H1 (cell line): ENCODE measurements at regions not wholly inside any gene's neighbourhood (a gene's known extent, or its start where the extent isn't known, plus 50 kb on each side); places are given as distances from the start of the nearest gene placed in this dataset.

ENCODE experiments used
- CTCF ChIA-PET: fragments of 300-600 bp; sonication (Branson Sonifier 250); formaldehyde crosslinking; loops from one replicate; lab custom pipeline; 2021; ENCODE audit not compliant: partially characterized antibody; lab: Charles Lee
- POLR2A ChIA-PET: fragments of 300-600 bp; sonication (Branson Sonifier 250); formaldehyde crosslinking; loops from one replicate; lab custom pipeline; 2021; ENCODE audit warnings: inconsistent platforms; ENCODE audit not compliant: partially characterized antibody; lab: Charles Lee
- DNase-seq, 2 experiments: peaks; one replicate each; pipeline versions ENCODE4 v3.0.0 to v3.0.0-alpha.2; 2010 to 2022; ENCODE audit warnings: low spot score in 2 of 2, low read depth in 1 of 2, mixed read lengths in 1 of 2
- FAIRE-seq: peaks from 2 replicates; lab custom pipeline; 2011; peaks lifted over from hg19 to GRCh38; lab: Jason Lieb, UNC
- H2AFZ ChIP-seq: 2 replicates; pipeline ENCODE4 v1.8.1; 2012; ENCODE audit warnings: low read length, inconsistent platforms
- H2AK5ac ChIP-seq: 2 replicates; pipeline ENCODE4 v1.6.1; 2013; ENCODE audit warnings: low read depth, low read length
- H2BK120ac ChIP-seq: replicated peaks from 2 replicates; pipeline ENCODE3; 2013; ENCODE audit warnings: low read depth, low read length, inconsistent platforms
- H2BK12ac ChIP-seq: 2 replicates; pipeline ENCODE4 v1.6.1; 2013; ENCODE audit warnings: low read depth, low read length
- H2BK15ac ChIP-seq: 2 replicates; pipeline ENCODE4 v1.6.1; 2013; ENCODE audit warnings: low read length
- H2BK20ac ChIP-seq: 2 replicates; pipeline ENCODE4 v1.6.1; 2013; ENCODE audit warnings: low read length
- H2BK5ac ChIP-seq: 2 replicates; pipeline ENCODE4 v1.6.1; 2013; ENCODE audit warnings: low read depth, low read length
- H3K14ac ChIP-seq: 2 replicates; pipeline ENCODE4 v1.6.1; 2013; ENCODE audit warnings: inconsistent platforms; ENCODE audit not compliant: insufficient read length
- H3K18ac ChIP-seq: 2 replicates; pipeline ENCODE4 v1.6.1; 2013; ENCODE audit warnings: low read length; ENCODE audit errors: extremely low read depth
- H3K23ac ChIP-seq: 2 replicates; pipeline ENCODE4 v1.6.1; 2013; ENCODE audit warnings: inconsistent platforms; ENCODE audit not compliant: insufficient read length
- H3K23me2 ChIP-seq: 2 replicates; pipeline ENCODE4 v1.6.1; 2013; ENCODE audit warnings: low read depth, low read length
- H3K27ac ChIP-seq: 2 replicates; pipeline ENCODE4 v1.6.1; 2011; ENCODE audit warnings: low read depth, low read length, inconsistent platforms
- H3K27me3 ChIP-seq, 4 experiments: replicated peaks in 1 of 4; 1 replicate in 1 of 4; 2 replicates in 3 of 4; pipeline versions ENCODE4 v1.6.1 to v1.8.1; 2011 to 2013; ENCODE audit warnings: low read length in 3 of 4, mild to moderate bottlenecking in 3 of 4, inconsistent platforms in 2 of 4, mixed read lengths in 2 of 4, moderate library complexity in 1 of 4; ENCODE audit not compliant: control insufficient read depth in 3 of 4, insufficient read depth in 3 of 4; ENCODE audit errors: extremely low read depth in 1 of 4
- H3K36me3 ChIP-seq, 4 experiments: 2 replicates each; pipeline versions ENCODE4 v1.6.1 to v1.8.1; 2011 to 2013; ENCODE audit warnings: mild to moderate bottlenecking in 4 of 4, low read length in 3 of 4, moderate library complexity in 2 of 4, control low read depth in 1 of 4, inconsistent platforms in 1 of 4; ENCODE audit not compliant: insufficient read depth in 4 of 4, control insufficient read depth in 2 of 4
- H3K4ac ChIP-seq: replicated peaks from 2 replicates; pipeline ENCODE3; 2013; ENCODE audit warnings: low read length, low read depth, mixed read lengths, inconsistent platforms; ENCODE audit not compliant: insufficient read length
- H3K4me1 ChIP-seq, 4 experiments: replicated peaks in 1 of 4; 1 replicate in 1 of 4; 2 replicates in 3 of 4; pipeline versions ENCODE4 v1.6.1 to v1.8.1; 2011 to 2013; ENCODE audit warnings: low read length in 3 of 4, inconsistent platforms in 2 of 4, mixed read lengths in 1 of 4; ENCODE audit not compliant: insufficient read depth in 4 of 4, control insufficient read depth in 3 of 4
- H3K4me2 ChIP-seq, 2 experiments: 2 replicates each; pipeline versions ENCODE4 v1.6.1 to v1.8.1; 2011 to 2013; ENCODE audit warnings: low read depth in 2 of 2, low read length in 2 of 2, control low read depth in 1 of 2, inconsistent platforms in 1 of 2, mild to moderate bottlenecking in 1 of 2; ENCODE audit not compliant: insufficient read depth in 1 of 2
- H3K4me3 ChIP-seq, 4 experiments: fragments of 200-600, 300-600 bp in 1 of 4; sonication (generic), shearing (Covaris generic), sonication (Bioruptor Twin) in 1 of 4; 2 replicates each; pipeline versions ENCODE4 v1.5.1 to v1.8.1; 2011 to 2016; ENCODE audit warnings: low read length in 4 of 4, low read depth in 3 of 4, control low read depth in 2 of 4, inconsistent platforms in 2 of 4, mild to moderate bottlenecking in 2 of 4, mixed read lengths in 1 of 4, moderate library complexity in 1 of 4; ENCODE audit not compliant: insufficient read depth in 2 of 4; ENCODE audit errors: extremely low read depth in 1 of 4
- H3K56ac ChIP-seq: replicated peaks from 2 replicates; pipeline ENCODE3; 2013; ENCODE audit warnings: low read depth, mild to moderate bottlenecking, mixed read lengths, low read length, inconsistent platforms; ENCODE audit not compliant: insufficient read length
- H3K79me1 ChIP-seq: 2 replicates; pipeline ENCODE4 v1.6.1; 2013; ENCODE audit warnings: low read depth, low read length, control low read depth
- H3K79me2 ChIP-seq, 2 experiments: 2 replicates each; pipeline versions ENCODE4 v1.6.1 to v1.8.1; 2012 to 2013; ENCODE audit warnings: low read length in 2 of 2, mild to moderate bottlenecking in 2 of 2, inconsistent platforms in 1 of 2; ENCODE audit not compliant: insufficient read depth in 2 of 2, control insufficient read depth in 1 of 2
- H3K9ac ChIP-seq, 4 experiments: replicated peaks in 1 of 4; 1 replicate in 1 of 4; 2 replicates in 3 of 4; pipeline versions ENCODE4 v1.6.1 to v1.8.1; 2011 to 2013; ENCODE audit warnings: low read depth in 3 of 4, low read length in 3 of 4, control low read depth in 2 of 4, mild to moderate bottlenecking in 2 of 4, moderate library complexity in 2 of 4, inconsistent platforms in 1 of 4; ENCODE audit errors: extremely low read depth in 1 of 4
- H3K9me3 ChIP-seq, 2 experiments: 2 replicates each; pipeline versions ENCODE4 v1.6.1 to v1.8.1; 2012 to 2013; ENCODE audit warnings: mild to moderate bottlenecking in 2 of 2, moderate library complexity in 2 of 2, control low read depth in 1 of 2, inconsistent platforms in 1 of 2, low read depth in 1 of 2, low read length in 1 of 2, mixed read lengths in 1 of 2; ENCODE audit not compliant: insufficient read depth in 2 of 2
- H4K20me1 ChIP-seq, 2 experiments: replicated peaks in 1 of 2; 2 replicates each; pipeline versions ENCODE3 to v1.8.1; 2011 to 2013; ENCODE audit warnings: inconsistent platforms in 2 of 2, low read length in 2 of 2, mild to moderate bottlenecking in 1 of 2; ENCODE audit not compliant: insufficient read depth in 2 of 2, control insufficient read depth in 1 of 2
- H4K5ac ChIP-seq: 2 replicates; pipeline ENCODE4 v1.6.1; 2013; ENCODE audit warnings: low read length, low read depth, mixed read lengths, inconsistent platforms; ENCODE audit not compliant: insufficient read length
- H4K8ac ChIP-seq: 2 replicates; pipeline ENCODE4 v1.8.0; 2013; ENCODE audit warnings: mild to moderate bottlenecking, moderate library complexity, low read length, inconsistent platforms; ENCODE audit not compliant: insufficient read depth; ENCODE audit errors: extremely low read depth
- H4K91ac ChIP-seq: replicated peaks from 2 replicates; pipeline ENCODE3; 2013; ENCODE audit warnings: low read length, mixed read lengths, inconsistent platforms; ENCODE audit not compliant: insufficient read length
- CHD2 ChIP-seq: IDR thresholded peaks from 2 replicates; pipeline ENCODE4 v1.6.1; 2012; ENCODE audit warnings: low read length, improper control_type of control experiment
- CREB1 ChIP-seq: IDR thresholded peaks from 2 replicates; pipeline ENCODE4 v1.6.1; 2012; ENCODE audit warnings: inconsistent platforms
- EGR1 ChIP-seq: IDR thresholded peaks from 2 replicates; pipeline ENCODE4 v1.6.1; 2011; ENCODE audit warnings: low read depth, low read length, borderline replicate concordance
- RAD21 ChIP-seq, 2 experiments: IDR thresholded peaks in 1 of 2; conservative IDR thresholded peaks in 1 of 2; 2 replicates each; pipeline ENCODE4 v1.6.1; 2011; ENCODE audit warnings: low read depth in 2 of 2, low read length in 2 of 2, improper control_type of control experiment in 1 of 2, inconsistent platforms in 1 of 2, mild to moderate bottlenecking in 1 of 2, moderate library complexity in 1 of 2
- RFX5 ChIP-seq: IDR thresholded peaks from 2 replicates; pipeline ENCODE4 v1.6.1; 2011; ENCODE audit warnings: low read depth, low read length, improper control_type of control experiment, borderline replicate concordance
- WGBS, 2 experiments: shearing (Covaris generic) in 1 of 2; methylation state at CpG; one replicate each; pipeline versions ENCODE4 v1.1.6 to v1.1.7; 2013 to 2015; ENCODE audit warnings: low lambda C conversion rate in 2 of 2, mixed read lengths in 2 of 2, inconsistent platforms in 1 of 2, low coverage in 1 of 2, missing lambda C conversion rate in 1 of 2; ENCODE audit not compliant: insufficient replicate concordance in 2 of 2, insufficient coverage in 1 of 2, insufficient read length in 1 of 2; ENCODE audit errors: extremely low coverage in 1 of 2, missing lambda C conversion rate in 1 of 2; 5-methylcytosine and 5-hydroxymethylcytosine counted together
- TF ChIP-seq, protein P1 (sequence below): IDR thresholded peaks from 2 replicates; pipeline ENCODE4 v1.6.1; 2012; ENCODE audit warnings: inconsistent platforms

DNA sequence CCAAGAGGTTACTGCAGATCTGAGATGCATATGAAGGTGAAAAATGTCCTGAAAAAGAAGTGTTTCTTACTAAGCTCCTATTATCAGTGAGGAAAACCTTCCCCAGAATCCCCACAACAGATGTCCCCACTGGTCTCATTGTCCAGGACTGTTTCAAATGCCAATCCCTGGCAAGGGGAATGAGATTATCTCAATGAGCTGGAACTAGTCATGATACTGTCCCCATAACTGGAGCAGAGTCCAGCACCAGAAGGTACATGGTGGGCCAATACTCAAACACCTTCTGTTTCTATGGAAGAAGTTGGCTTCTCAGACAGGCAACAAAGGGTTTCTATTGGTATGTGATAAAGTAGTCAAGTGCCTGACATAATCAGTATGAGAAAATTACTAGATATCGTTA lies 221.1 kb upstream of the TLL1 start:
- Histone ChIP-seq H2BK120ac (no peak overlapping the region), H4K20me1 (no peaks in the 10 kb centered on the region), H3K79me1 (no peaks in the 10 kb centered on the region), H3K79me2 (no peaks in the 10 kb centered on the region), H3K23me2 (no peaks in the 10 kb centered on the region), H3K4me1 (peaks cover 0 to 3% (median 1%) of the 10 kb centered on the region in 4 experiments; a peak in 2 of 7 replicates), H2BK12ac (no peak overlapping the region), H3K23ac (no peak overlapping the region), H3K14ac (no peak overlapping the region), H2BK5ac (no peak overlapping the region), H3K18ac (no peak overlapping the region), H3K9ac (no peak overlapping the region), H3K9me3 (no peaks in the 10 kb centered on the region), H3K4me3 (no peak overlapping the region), H2BK15ac (no peak overlapping the region), H4K91ac (no peak overlapping the region), H3K4me2 (no peak overlapping the region), H4K5ac (no peak overlapping the region), H3K27me3 (no peaks in the 10 kb centered on the region), H2AK5ac (no peak overlapping the region), H4K8ac (no peak overlapping the region), H3K36me3 (no peaks in the 10 kb centered on the region), H2AFZ (no peak overlapping the region), H3K27ac (no peak overlapping the region), H3K56ac (no peak overlapping the region), H2BK20ac (no peak overlapping the region), H3K4ac (no peak overlapping the region)
- DNase-seq (no peak), FAIRE-seq (no peak)
- WGBS, 2 experiments: 86% methylated on average over 1 of the region's 1 CpG; no CpG with 5 or more reads in 1 of the 2 experiments
- TF ChIP-seq, protein P1, sequence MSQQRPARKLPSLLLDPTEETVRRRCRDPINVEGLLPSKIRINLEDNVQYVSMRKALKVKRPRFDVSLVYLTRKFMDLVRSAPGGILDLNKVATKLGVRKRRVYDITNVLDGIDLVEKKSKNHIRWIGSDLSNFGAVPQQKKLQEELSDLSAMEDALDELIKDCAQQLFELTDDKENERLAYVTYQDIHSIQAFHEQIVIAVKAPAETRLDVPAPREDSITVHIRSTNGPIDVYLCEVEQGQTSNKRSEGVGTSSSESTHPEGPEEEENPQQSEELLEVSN: no peak
- TF ChIP-seq CHD2 (no peak), EGR1 (no peak), RAD21 (IDR thresholded peaks at IDR 0.05 in 1 of 2, conservative IDR thresholded peaks at IDR 0.05 in 1 of 2; ENCODE audit: low read depth in 2 of 2, low read length in 2 of 2) (no peak), RFX5 (no peak), CREB1 (no peak)
- POLR2A ChIA-PET: no interaction called here
- CTCF ChIA-PET: interaction anchor here (0.9 kb wide), 1 partner anchor 49 kb away, joined by 3 read pairs; no protein-coding TSS in a partner anchor
